Liver (tissue), 8 donors: ENCODE measurements at regions not wholly inside any gene's neighbourhood (a gene's known extent, or its start where the extent isn't known, plus 50 kb on each side); places are given as distances from the start of the nearest gene placed in this dataset.

ENCODE experiments used
- DNase-seq: peaks from one replicate; pipeline ENCODE4 v3.0.0-alpha.2; 2017; ENCODE audit warnings: low spot score
- H3K27ac ChIP-seq, 2 donors: one replicate each; pipeline ENCODE4 v1.7.0; 2013; ENCODE audit warnings: inconsistent platforms in 2 of 2, low read length in 2 of 2, control low read depth in 1 of 2, low read depth in 1 of 2, mild to moderate bottlenecking in 1 of 2
- H3K27me3 ChIP-seq, 4 donors: one replicate each; pipeline versions ENCODE4 v1.6.1 to v1.7.0; 2013; ENCODE audit warnings: low read length in 3 of 4, inconsistent platforms in 1 of 4, mild to moderate bottlenecking in 1 of 4, moderate library complexity in 1 of 4; ENCODE audit not compliant: control insufficient read depth in 4 of 4, insufficient read depth in 4 of 4
- H3K36me3 ChIP-seq, 4 donors: one replicate each; pipeline versions ENCODE4 v1.6.1 to v1.7.0; 2013; ENCODE audit warnings: low read length in 3 of 4, mild to moderate bottlenecking in 3 of 4, low read depth in 1 of 4, moderate library complexity in 1 of 4; ENCODE audit not compliant: control insufficient read depth in 4 of 4, insufficient read depth in 3 of 4
- H3K4me1 ChIP-seq, 4 donors: one replicate each; pipeline versions ENCODE4 v1.6.1 to v1.7.0; 2013; ENCODE audit warnings: low read length in 3 of 4, mild to moderate bottlenecking in 3 of 4, moderate library complexity in 1 of 4; ENCODE audit not compliant: control insufficient read depth in 4 of 4, insufficient read depth in 4 of 4
- H3K4me3 ChIP-seq, 3 donors: one replicate each; pipeline versions ENCODE4 v1.6.1 to v1.7.0; 2013; ENCODE audit warnings: low read length in 3 of 3, control low read depth in 1 of 3, low read depth in 1 of 3, mild to moderate bottlenecking in 1 of 3
- H3K9ac ChIP-seq, 2 donors: one replicate each; pipeline ENCODE4 v1.7.0; 2013; ENCODE audit warnings: low read length in 2 of 2, mild to moderate bottlenecking in 2 of 2, moderate library complexity in 2 of 2, control low read depth in 1 of 2, low read depth in 1 of 2
- H3K9me3 ChIP-seq, 4 donors: one replicate each; pipeline versions ENCODE4 v1.6.1 to v1.7.0; 2013; ENCODE audit warnings: low read length in 3 of 4; ENCODE audit not compliant: control insufficient read depth in 4 of 4
- FOXA1 ChIP-seq: IDR thresholded peaks from 2 replicates; pipeline ENCODE4 v1.6.1; 2016; ENCODE audit warnings: antibody characterized with exemption
- FOXA2 ChIP-seq: IDR thresholded peaks from 2 replicates; pipeline ENCODE4 v1.6.1; 2016; ENCODE audit warnings: antibody characterized with exemption
- GABPA ChIP-seq, 2 donors: IDR thresholded peaks in 1 of 2; conservative IDR thresholded peaks in 1 of 2; 2 replicates each; pipeline ENCODE4 v1.6.1; 2016; ENCODE audit warnings: antibody characterized with exemption in 2 of 2, mild to moderate bottlenecking in 1 of 2, moderate library complexity in 1 of 2
- HNF4A ChIP-seq, 2 donors: conservative IDR thresholded peaks; 2 replicates each; pipeline ENCODE4 v1.6.1; 2016; ENCODE audit warnings: antibody characterized with exemption in 2 of 2, mild to moderate bottlenecking in 2 of 2
- HNF4G ChIP-seq: IDR thresholded peaks from 2 replicates; pipeline ENCODE4 v1.6.1; 2016; ENCODE audit warnings: antibody characterized with exemption
- JUND ChIP-seq, 2 donors: IDR thresholded peaks; 2 replicates each; pipeline ENCODE4 v1.6.1; 2016; ENCODE audit warnings: antibody characterized with exemption in 2 of 2
- NR2F2 ChIP-seq: IDR thresholded peaks from 2 replicates; pipeline ENCODE4 v1.6.1; 2016; ENCODE audit warnings: antibody characterized with exemption
- RAD21 ChIP-seq, 2 donors: IDR thresholded peaks; 2 replicates each; pipeline ENCODE4 v1.6.1; 2016; ENCODE audit warnings: antibody characterized with exemption in 2 of 2, mild to moderate bottlenecking in 2 of 2
- RXRA ChIP-seq, 2 donors: IDR thresholded peaks; 2 replicates each; pipeline ENCODE4 v1.6.1; 2017 to 2018; ENCODE audit warnings: antibody characterized with exemption in 2 of 2, mild to moderate bottlenecking in 1 of 2
- SP1 ChIP-seq: IDR thresholded peaks from 2 replicates; pipeline ENCODE4 v1.6.1; 2018; ENCODE audit warnings: antibody characterized with exemption, mild to moderate bottlenecking
- TAF1 ChIP-seq: conservative IDR thresholded peaks from 2 replicates; pipeline ENCODE4 v1.6.1; 2016; ENCODE audit warnings: antibody characterized with exemption, mild to moderate bottlenecking
- YY1 ChIP-seq: IDR thresholded peaks from 2 replicates; pipeline ENCODE4 v1.6.1; 2016; ENCODE audit warnings: antibody characterized with exemption, mild to moderate bottlenecking
- WGBS: extraction: QIAGEN DNeasy Blood & Tissue Kit; methylation state at CpG from one replicate; pipeline ENCODE4 v1.1.7; 2013; 5-methylcytosine and 5-hydroxymethylcytosine counted together
- TF ChIP-seq, protein P1 (sequence below): fragments of 150-350 bp; IDR thresholded peaks from 2 replicates; pipeline ENCODE4 v1.5.1; 2017; ENCODE audit warnings: improper control_type of control experiment, low read depth, low read length; ENCODE audit not compliant: missing input control
- TF ChIP-seq, protein P2 (sequence below): IDR thresholded peaks from 2 replicates; pipeline ENCODE4 v1.6.1; 2016; ENCODE audit warnings: antibody characterized with exemption
- TF ChIP-seq, protein P3 (sequence below): IDR thresholded peaks from 2 replicates; pipeline ENCODE4 v1.6.1; 2016; ENCODE audit warnings: antibody characterized with exemption, mild to moderate bottlenecking
- TF ChIP-seq, protein P4 (sequence below): IDR thresholded peaks from 2 replicates; pipeline ENCODE4 v1.6.1; 2016; ENCODE audit warnings: antibody characterized with exemption
- donor health status: healthy.
- donor health status: healthy.
- donor health status: healthy.
- donor health status: healthy.
- donor health status: healthy.

DNA sequence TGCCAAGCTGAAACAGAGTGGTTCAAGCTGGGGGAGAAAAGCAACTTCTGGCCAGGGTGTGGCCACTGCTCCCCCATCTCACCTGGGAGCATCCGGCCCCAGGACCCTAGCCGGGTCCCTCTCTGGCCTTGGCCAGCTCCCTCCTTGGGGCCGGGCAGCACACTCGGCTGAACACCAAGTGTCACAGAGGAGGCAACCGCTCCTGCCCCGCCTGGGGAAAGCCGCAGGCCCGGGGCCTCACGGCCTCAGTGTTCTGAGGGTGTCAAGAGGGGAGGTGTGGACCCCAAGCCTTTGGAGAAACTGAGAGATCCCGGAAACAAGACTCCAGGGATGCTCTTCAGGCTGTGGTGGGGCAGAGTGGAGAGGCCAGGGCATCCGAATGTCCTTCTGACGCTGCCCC is 88.4 kb downstream of the ENGASE start:
- Histone ChIP-seq H3K4me1 (no peaks in the 10 kb centered on the region), H3K27me3 (peaks cover 0 to 3% (median 0%) of the 10 kb centered on the region in 4 donors), H3K27ac (no peak overlapping the region), H3K9ac (no peak overlapping the region), H3K4me3 (no peak overlapping the region), H3K9me3 (no peaks in the 10 kb centered on the region), H3K36me3 (no peaks in the 10 kb centered on the region)
- 71% methylated on average over 12 of the region's 12 CpGs for WGBS
- TF ChIP-seq NR2F2 (no peak), GABPA (IDR thresholded peaks at IDR 0.05 in 1 of 2, conservative IDR thresholded peaks at IDR 0.05 in 1 of 2) (no peak), TAF1 (no peak), FOXA2 (no peak), YY1 (no peak)
- TF ChIP-seq, protein P1, sequence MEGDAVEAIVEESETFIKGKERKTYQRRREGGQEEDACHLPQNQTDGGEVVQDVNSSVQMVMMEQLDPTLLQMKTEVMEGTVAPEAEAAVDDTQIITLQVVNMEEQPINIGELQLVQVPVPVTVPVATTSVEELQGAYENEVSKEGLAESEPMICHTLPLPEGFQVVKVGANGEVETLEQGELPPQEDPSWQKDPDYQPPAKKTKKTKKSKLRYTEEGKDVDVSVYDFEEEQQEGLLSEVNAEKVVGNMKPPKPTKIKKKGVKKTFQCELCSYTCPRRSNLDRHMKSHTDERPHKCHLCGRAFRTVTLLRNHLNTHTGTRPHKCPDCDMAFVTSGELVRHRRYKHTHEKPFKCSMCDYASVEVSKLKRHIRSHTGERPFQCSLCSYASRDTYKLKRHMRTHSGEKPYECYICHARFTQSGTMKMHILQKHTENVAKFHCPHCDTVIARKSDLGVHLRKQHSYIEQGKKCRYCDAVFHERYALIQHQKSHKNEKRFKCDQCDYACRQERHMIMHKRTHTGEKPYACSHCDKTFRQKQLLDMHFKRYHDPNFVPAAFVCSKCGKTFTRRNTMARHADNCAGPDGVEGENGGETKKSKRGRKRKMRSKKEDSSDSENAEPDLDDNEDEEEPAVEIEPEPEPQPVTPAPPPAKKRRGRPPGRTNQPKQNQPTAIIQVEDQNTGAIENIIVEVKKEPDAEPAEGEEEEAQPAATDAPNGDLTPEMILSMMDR = no peak
- no peak for DNase-seq

DNA sequence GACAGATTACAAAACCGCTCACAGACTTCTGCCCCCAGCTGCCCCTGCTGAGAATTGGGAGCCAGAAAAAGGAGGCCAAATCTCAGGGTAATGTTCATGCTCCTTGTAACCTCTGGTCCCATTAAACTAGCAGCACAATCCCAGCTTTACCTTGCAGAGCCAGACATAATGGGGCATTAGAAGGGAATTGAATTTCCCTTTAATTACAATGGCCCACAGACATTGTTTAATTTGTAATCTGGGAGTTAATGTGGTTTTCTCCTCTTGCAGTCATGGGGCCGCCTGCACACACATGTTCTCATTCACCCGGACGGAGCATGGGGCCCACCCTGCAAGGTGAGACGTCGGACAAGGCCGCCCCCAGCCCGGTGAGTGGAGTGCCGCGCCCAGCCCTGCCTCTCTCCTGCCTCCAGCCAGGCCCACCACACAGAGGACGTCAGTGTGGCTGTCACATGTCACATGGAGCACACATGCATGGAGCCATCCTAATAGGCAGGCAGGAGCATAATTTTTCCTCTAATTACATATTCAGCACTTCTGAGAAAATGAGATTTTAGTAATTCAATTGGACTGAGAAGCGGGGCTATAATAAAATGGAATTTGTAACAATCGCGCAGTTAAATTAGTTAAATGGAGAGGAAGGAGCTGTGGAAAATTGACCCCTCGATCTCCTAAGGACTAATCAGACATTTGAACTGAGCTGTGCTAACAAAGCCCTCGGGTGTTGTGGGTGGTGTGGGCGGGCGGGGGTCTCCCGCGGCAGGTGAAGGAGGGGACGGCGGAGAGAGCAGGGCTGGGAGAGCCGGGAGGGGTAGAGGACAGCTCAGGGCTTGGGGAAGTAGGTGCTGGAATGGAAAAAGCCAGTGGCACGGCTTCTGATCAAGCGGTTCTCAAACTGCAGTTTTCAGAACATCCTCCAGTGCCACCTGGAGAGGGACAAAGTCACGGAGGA is 87.7 kb downstream of the ENGASE start:
- H3K36me3 ChIP-seq = no peaks in the 10 kb centered on the region
- TF ChIP-seq, protein P2, sequence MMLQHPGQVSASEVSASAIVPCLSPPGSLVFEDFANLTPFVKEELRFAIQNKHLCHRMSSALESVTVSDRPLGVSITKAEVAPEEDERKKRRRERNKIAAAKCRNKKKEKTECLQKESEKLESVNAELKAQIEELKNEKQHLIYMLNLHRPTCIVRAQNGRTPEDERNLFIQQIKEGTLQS = no peak
- TF ChIP-seq RAD21 (IDR thresholded peaks at IDR 0.05) = no peak
- TF ChIP-seq, protein P3, sequence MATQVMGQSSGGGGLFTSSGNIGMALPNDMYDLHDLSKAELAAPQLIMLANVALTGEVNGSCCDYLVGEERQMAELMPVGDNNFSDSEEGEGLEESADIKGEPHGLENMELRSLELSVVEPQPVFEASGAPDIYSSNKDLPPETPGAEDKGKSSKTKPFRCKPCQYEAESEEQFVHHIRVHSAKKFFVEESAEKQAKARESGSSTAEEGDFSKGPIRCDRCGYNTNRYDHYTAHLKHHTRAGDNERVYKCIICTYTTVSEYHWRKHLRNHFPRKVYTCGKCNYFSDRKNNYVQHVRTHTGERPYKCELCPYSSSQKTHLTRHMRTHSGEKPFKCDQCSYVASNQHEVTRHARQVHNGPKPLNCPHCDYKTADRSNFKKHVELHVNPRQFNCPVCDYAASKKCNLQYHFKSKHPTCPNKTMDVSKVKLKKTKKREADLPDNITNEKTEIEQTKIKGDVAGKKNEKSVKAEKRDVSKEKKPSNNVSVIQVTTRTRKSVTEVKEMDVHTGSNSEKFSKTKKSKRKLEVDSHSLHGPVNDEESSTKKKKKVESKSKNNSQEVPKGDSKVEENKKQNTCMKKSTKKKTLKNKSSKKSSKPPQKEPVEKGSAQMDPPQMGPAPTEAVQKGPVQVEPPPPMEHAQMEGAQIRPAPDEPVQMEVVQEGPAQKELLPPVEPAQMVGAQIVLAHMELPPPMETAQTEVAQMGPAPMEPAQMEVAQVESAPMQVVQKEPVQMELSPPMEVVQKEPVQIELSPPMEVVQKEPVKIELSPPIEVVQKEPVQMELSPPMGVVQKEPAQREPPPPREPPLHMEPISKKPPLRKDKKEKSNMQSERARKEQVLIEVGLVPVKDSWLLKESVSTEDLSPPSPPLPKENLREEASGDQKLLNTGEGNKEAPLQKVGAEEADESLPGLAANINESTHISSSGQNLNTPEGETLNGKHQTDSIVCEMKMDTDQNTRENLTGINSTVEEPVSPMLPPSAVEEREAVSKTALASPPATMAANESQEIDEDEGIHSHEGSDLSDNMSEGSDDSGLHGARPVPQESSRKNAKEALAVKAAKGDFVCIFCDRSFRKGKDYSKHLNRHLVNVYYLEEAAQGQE = no peak
- TF ChIP-seq, protein P1 = no peak
- TF ChIP-seq FOXA2 = no peak
- TF ChIP-seq HNF4G = no peak
- TF ChIP-seq, protein P4, sequence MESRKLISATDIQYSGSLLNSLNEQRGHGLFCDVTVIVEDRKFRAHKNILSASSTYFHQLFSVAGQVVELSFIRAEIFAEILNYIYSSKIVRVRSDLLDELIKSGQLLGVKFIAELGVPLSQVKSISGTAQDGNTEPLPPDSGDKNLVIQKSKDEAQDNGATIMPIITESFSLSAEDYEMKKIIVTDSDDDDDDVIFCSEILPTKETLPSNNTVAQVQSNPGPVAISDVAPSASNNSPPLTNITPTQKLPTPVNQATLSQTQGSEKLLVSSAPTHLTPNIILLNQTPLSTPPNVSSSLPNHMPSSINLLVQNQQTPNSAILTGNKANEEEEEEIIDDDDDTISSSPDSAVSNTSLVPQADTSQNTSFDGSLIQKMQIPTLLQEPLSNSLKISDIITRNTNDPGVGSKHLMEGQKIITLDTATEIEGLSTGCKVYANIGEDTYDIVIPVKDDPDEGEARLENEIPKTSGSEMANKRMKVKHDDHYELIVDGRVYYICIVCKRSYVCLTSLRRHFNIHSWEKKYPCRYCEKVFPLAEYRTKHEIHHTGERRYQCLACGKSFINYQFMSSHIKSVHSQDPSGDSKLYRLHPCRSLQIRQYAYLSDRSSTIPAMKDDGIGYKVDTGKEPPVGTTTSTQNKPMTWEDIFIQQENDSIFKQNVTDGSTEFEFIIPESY = no peak
- TF ChIP-seq GABPA (IDR thresholded peaks at IDR 0.05 in 1 of 2, conservative IDR thresholded peaks at IDR 0.05 in 1 of 2) = no peak
- no peak for TF ChIP-seq FOXA1
- TF ChIP-seq SP1 = no peak
- no peak for TF ChIP-seq JUND (IDR thresholded peaks at IDR 0.05)
- TF ChIP-seq RXRA (IDR thresholded peaks at IDR 0.05) = no peak
- no peak for TF ChIP-seq TAF1
- no peak for TF ChIP-seq HNF4A (conservative IDR thresholded peaks at IDR 0.05)
- no peaks in the 10 kb centered on the region for H3K4me1 ChIP-seq
- H3K27me3 ChIP-seq = peaks cover 0 to 3% (median 2%) of the 10 kb centered on the region in 4 donors
- DNase-seq = no peak
- 56% methylated on average over 26 of the region's 26 CpGs for WGBS
- H3K27ac ChIP-seq = no peak overlapping the region
- no peak overlapping the region for H3K4me3 ChIP-seq
- H3K9ac ChIP-seq = no peak overlapping the region
- no peaks in the 10 kb centered on the region for H3K9me3 ChIP-seq
